Hepatocyte (in vitro differentiated cells): ENCODE measurements at regions not wholly inside any gene's neighbourhood (a gene's known extent, or its start where the extent isn't known, plus 50 kb on each side); places are given as distances from the start of the nearest gene placed in this dataset.

ENCODE experiments used
- CTCF ChIP-seq: fragments of 200-600 bp; sonication (generic); IDR thresholded peaks from 2 replicates; pipeline ENCODE4 v1.5.1; 2016; ENCODE audit warnings: antibody characterized with exemption, mild to moderate bottlenecking; ENCODE audit not compliant: poor library complexity
- EZH2 ChIP-seq: fragments of 200-600 bp; sonication (generic); IDR thresholded peaks from 2 replicates; pipeline ENCODE4 v1.6.1; 2016; ENCODE audit warnings: antibody characterized with exemption, mild to moderate bottlenecking, borderline replicate concordance
- EZH2phosphoT487 ChIP-seq: fragments of 200-600 bp; sonication (generic); IDR thresholded peaks from one replicate; pipeline ENCODE4 v1.6.1; 2018; ENCODE audit warnings: antibody characterized with exemption, mild to moderate bottlenecking, low read depth, moderate library complexity; ENCODE audit not compliant: unreplicated experiment, severe bottlenecking

- no peak for TF ChIP-seq EZH2phosphoT487
- no peak for TF ChIP-seq CTCF
- no peak for TF ChIP-seq EZH2
Measured at GRCh38 chr6:18562726-18563125, 175.6 kb downstream of the RNF144B start.
